ENCODE measurements at regions not wholly inside any gene's neighbourhood (a gene's known extent, or its start where the extent isn't known, plus 50 kb on each side); places are given as distances from the start of the nearest gene placed in this dataset.

GRCh38 chrX:150143721-150144440 is 205.6 kb upstream of the EOLA2 start:
- ATAC-seq: no peak
- Mint-ChIP-seq H3K4me3 (no peak overlapping the region), H3K4me1 (no peaks in the 10 kb centered on the region), H3K9me3 (no peaks in the 10 kb centered on the region), H3K27ac (no peak overlapping the region), H3K36me3 (no peaks in the 10 kb centered on the region)
- no peak for DNase-seq (ENCODE audit: low spot score in 2 of 2)

- no peak for DNase-seq (ENCODE audit: low spot score in 2 of 2)
- H3K4me3 Mint-ChIP-seq: no peak overlapping the region
- H3K4me1 Mint-ChIP-seq: no peaks in the 10 kb centered on the region
- H3K36me3 Mint-ChIP-seq: no peaks in the 10 kb centered on the region
- H3K27ac Mint-ChIP-seq: no peak overlapping the region
- H3K9me3 Mint-ChIP-seq: no peaks in the 10 kb centered on the region
- no peak for ATAC-seq
These were observed 208.1 kb upstream of the EOLA2 start for GRCh38 chrX:150146271-150146896.

GRCh38 chrX:150148749-150149672 is 210.7 kb upstream of the EOLA2 start:
- no peaks in the 10 kb centered on the region for H3K9me3 Mint-ChIP-seq

GRCh38 chrX:150150076-150150779 is 211.9 kb upstream of the EOLA2 start:
- Mint-ChIP-seq H3K4me1 (no peaks in the 10 kb centered on the region), H3K4me3 (no peak overlapping the region), H3K36me3 (no peaks in the 10 kb centered on the region), H3K27ac (no peak overlapping the region), H3K9me3 (no peaks in the 10 kb centered on the region)
- no peak for DNase-seq (ENCODE audit: low spot score in 2 of 2)
- ATAC-seq: no peak

More at GRCh38 chrX:150148749-150149672, 210.7 kb upstream of the EOLA2 start:
- Mint-ChIP-seq H3K36me3 (no peaks in the 10 kb centered on the region), H3K4me1 (no peaks in the 10 kb centered on the region), H3K27ac (no peak overlapping the region), H3K4me3 (no peak overlapping the region)
- no peak for ATAC-seq
- no peak for DNase-seq (ENCODE audit: low spot score in 2 of 2)

GRCh38 chrX:150150780-150151125 is 212.4 kb upstream of the MAMLD1 start:
- Mint-ChIP-seq H3K27ac (no peak overlapping the region), H3K4me1 (no peaks in the 10 kb centered on the region), H3K4me3 (no peak overlapping the region), H3K9me3 (no peaks in the 10 kb centered on the region), H3K36me3 (no peaks in the 10 kb centered on the region)
- no peak for ATAC-seq
- no peak for DNase-seq (ENCODE audit: low spot score in 2 of 2)

GRCh38 chrX:150152036-150152435 is 211.1 kb upstream of the MAMLD1 start:
- Mint-ChIP-seq H3K4me1 (no peaks in the 10 kb centered on the region), H3K27ac (no peak overlapping the region), H3K9me3 (no peaks in the 10 kb centered on the region), H3K36me3 (no peaks in the 10 kb centered on the region), H3K4me3 (no peak overlapping the region)
- DNase-seq (ENCODE audit: low spot score in 2 of 2) (no peak), ATAC-seq (no peak)

- no peaks in the 10 kb centered on the region for H3K4me1 Mint-ChIP-seq
- DNase-seq (ENCODE audit: low spot score in 2 of 2) (no peak), ATAC-seq (no peak)
- H3K4me3 Mint-ChIP-seq: no peak overlapping the region
- no peak overlapping the region for H3K27ac Mint-ChIP-seq
- no peaks in the 10 kb centered on the region for H3K9me3 Mint-ChIP-seq
- H3K36me3 Mint-ChIP-seq: no peaks in the 10 kb centered on the region
These were observed 210.6 kb upstream of the MAMLD1 start for GRCh38 chrX:150152546-150152945.

GRCh38 chrX:150155436-150156035 is 207.6 kb upstream of the MAMLD1 start:
- ATAC-seq (no peak), DNase-seq (ENCODE audit: low spot score in 2 of 2) (no peak)
- Mint-ChIP-seq H3K9me3 (no peaks in the 10 kb centered on the region), H3K4me3 (no peak overlapping the region), H3K36me3 (no peaks in the 10 kb centered on the region), H3K4me1 (no peaks in the 10 kb centered on the region), H3K27ac (no peak overlapping the region)

- H3K36me3 Mint-ChIP-seq: no peaks in the 10 kb centered on the region
- ATAC-seq: no peak
These were observed 206.5 kb upstream of the MAMLD1 start for GRCh38 chrX:150156615-150157014.

GRCh38 chrX:150157291-150157690 is 205.8 kb upstream of the MAMLD1 start:
- no peaks in the 10 kb centered on the region for H3K36me3 Mint-ChIP-seq
- DNase-seq (ENCODE audit: low spot score in 2 of 2) (no peak), ATAC-seq (no peak)
- H3K9me3 Mint-ChIP-seq: no peaks in the 10 kb centered on the region
- H3K4me3 Mint-ChIP-seq: no peak overlapping the region
- H3K27ac Mint-ChIP-seq: no peak overlapping the region
- no peaks in the 10 kb centered on the region for H3K4me1 Mint-ChIP-seq

More at GRCh38 chrX:150156615-150157014, 206.5 kb upstream of the MAMLD1 start:
- no peak for DNase-seq (ENCODE audit: low spot score in 2 of 2)
- Mint-ChIP-seq H3K4me3 (no peak overlapping the region), H3K9me3 (no peaks in the 10 kb centered on the region), H3K4me1 (no peaks in the 10 kb centered on the region), H3K27ac (no peak overlapping the region)

- Mint-ChIP-seq H3K9me3 (no peaks in the 10 kb centered on the region), H3K36me3 (no peaks in the 10 kb centered on the region), H3K4me3 (no peak overlapping the region), H3K4me1 (no peaks in the 10 kb centered on the region), H3K27ac (no peak overlapping the region)
- no peak for DNase-seq (ENCODE audit: low spot score in 2 of 2)
- no peak for ATAC-seq
These were observed 204.4 kb upstream of the MAMLD1 start for GRCh38 chrX:150158554-150159332.

- Mint-ChIP-seq H3K36me3 (no peaks in the 10 kb centered on the region), H3K9me3 (no peaks in the 10 kb centered on the region), H3K4me3 (no peak overlapping the region), H3K4me1 (no peaks in the 10 kb centered on the region), H3K27ac (no peak overlapping the region)
- DNase-seq (ENCODE audit: low spot score in 2 of 2) (no peak), ATAC-seq (no peak)
These were observed 203.6 kb upstream of the MAMLD1 start for GRCh38 chrX:150159537-150159936.

- ATAC-seq: no peak
- DNase-seq (ENCODE audit: low spot score in 2 of 2): no peak
- Mint-ChIP-seq H3K4me3 (no peak overlapping the region), H3K36me3 (no peaks in the 10 kb centered on the region), H3K9me3 (no peaks in the 10 kb centered on the region), H3K4me1 (no peaks in the 10 kb centered on the region), H3K27ac (no peak overlapping the region)
These were observed 202.5 kb upstream of the MAMLD1 start for GRCh38 chrX:150160656-150161055.

GRCh38 chrX:150161193-150161592 is 201.9 kb upstream of the MAMLD1 start:
- H3K4me1 Mint-ChIP-seq: no peaks in the 10 kb centered on the region

More at GRCh38 chrX:150161193-150161592, 201.9 kb upstream of the MAMLD1 start:
- ATAC-seq (no peak), DNase-seq (ENCODE audit: low spot score in 2 of 2) (no peak)
- H3K4me3 Mint-ChIP-seq: no peak overlapping the region
- H3K36me3 Mint-ChIP-seq: no peaks in the 10 kb centered on the region
- H3K27ac Mint-ChIP-seq: no peak overlapping the region
- H3K9me3 Mint-ChIP-seq: no peaks in the 10 kb centered on the region
